Brain microvascular endothelial cell (primary cell): ENCODE measurements at regions not wholly inside any gene's neighbourhood (a gene's known extent, or its start where the extent isn't known, plus 50 kb on each side); places are given as distances from the start of the nearest gene placed in this dataset.

Experiments used
- DNase-seq: peaks from one replicate; pipeline ENCODE4 v3.0.0-alpha.2; 2020
- H3K27ac ChIP-seq: fragments of 250-450 bp; sonication (Bioruptor Pico); 2 replicates; pipeline ENCODE4 v1.5.1; 2020; ENCODE audit warnings: mild to moderate bottlenecking, moderate library complexity
- H3K27me3 ChIP-seq: fragments of 250-450 bp; sonication (Bioruptor Pico); replicated peaks from 2 replicates; pipeline ENCODE4 v1.5.1; 2020; ENCODE audit warnings: mild to moderate bottlenecking
- H3K36me3 ChIP-seq: fragments of 250-450 bp; sonication (Bioruptor Pico); replicated peaks from 2 replicates; pipeline ENCODE4 v1.5.1; 2020; ENCODE audit warnings: mild to moderate bottlenecking
- H3K4me3 ChIP-seq: 2 replicates; pipeline ENCODE4 v1.5.1; 2011; ENCODE audit warnings: low read depth, mild to moderate bottlenecking, control low read depth, low read length, moderate library complexity
- CTCF ChIP-seq: IDR thresholded peaks from 2 replicates; pipeline ENCODE4 v1.5.1; 2011; ENCODE audit warnings: low read depth, mild to moderate bottlenecking, moderate library complexity, low read length, control low read depth, inconsistent platforms; ENCODE audit errors: missing control alignments
- in situ Hi-C: cut with HindIII; loops from 2 replicates; pipeline ENCODE4 v1.10.0; 2017; ENCODE audit warnings: low sequenced_read_pairs, low pct_ligation_motif_present

DNA sequence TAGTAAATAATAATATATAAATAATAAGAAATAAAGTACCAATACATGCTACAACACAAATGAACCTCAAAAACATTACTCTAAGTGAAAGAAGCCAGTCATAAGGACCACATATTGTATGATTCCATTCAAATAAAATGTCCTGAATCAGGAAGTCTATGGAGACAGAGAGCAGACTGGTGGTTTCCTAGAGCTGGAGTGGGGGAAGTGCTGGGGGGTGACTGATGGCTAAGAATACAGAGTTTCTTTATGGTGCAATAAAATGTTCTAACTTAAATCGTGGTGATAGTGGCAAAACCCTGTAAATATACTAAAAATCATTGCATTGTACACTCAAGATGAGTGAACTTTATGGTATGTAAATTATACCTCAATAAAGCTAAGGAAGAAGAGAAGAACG lies 376.5 kb downstream of the BUD13 start:
- no peak overlapping the region for H3K27ac ChIP-seq
- TF ChIP-seq CTCF, result no peak
- no peaks in the 10 kb centered on the region for H3K36me3 ChIP-seq
- H3K27me3 ChIP-seq, result no peaks in the 10 kb centered on the region
- no peak for DNase-seq
- in situ Hi-C loops, result no loop called here
- H3K4me3 ChIP-seq, result no peak overlapping the region

DNA sequence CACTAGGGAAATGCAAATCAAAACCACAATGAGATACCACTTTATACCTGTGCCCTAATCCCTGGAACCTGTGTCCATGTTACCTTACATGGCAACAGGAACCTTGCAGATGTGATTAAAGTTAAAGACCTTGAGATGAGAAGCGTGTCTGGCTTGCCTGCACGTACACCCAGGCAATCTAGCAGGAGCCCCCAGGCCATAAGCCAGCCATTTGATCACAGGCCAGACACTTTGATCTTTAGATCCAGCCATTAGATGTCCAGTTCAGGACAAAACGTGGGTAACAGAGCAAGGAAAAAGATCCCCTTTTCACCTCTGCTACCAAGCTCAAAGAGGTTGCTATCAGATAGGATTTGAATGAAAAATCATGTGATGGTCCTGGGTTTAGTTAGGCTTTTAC lies 378.8 kb downstream of the BUD13 start:
- Histone ChIP-seq H3K27me3 (no peaks in the 10 kb centered on the region), H3K27ac (no peak overlapping the region), H3K36me3 (no peaks in the 10 kb centered on the region), H3K4me3 (no peak overlapping the region)
- in situ Hi-C loops, result no loop called here
- TF ChIP-seq CTCF, result no peak
- DNase-seq, result no peak

DNA sequence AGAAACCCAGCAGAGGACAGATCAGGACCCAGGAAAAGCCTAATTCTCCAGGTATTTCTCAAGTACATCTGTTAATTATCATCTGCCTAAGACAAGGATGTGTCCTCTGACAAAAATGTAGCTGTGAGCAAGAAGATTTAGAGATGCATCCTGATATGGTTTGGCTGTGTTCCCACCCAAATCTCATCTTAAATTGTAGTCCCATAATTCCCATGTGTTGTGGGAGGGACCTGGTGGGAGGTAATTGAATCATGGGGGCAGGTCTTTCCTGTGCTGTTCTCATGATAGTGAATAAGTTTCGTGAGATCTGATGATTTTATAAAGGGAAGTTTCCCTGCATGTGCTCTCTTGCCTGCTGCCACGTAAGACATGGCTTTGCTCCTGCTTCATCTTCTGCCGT lies 381.8 kb downstream of the BUD13 start:
- Histone ChIP-seq H3K27me3 (no peaks in the 10 kb centered on the region), H3K4me3 (no peak overlapping the region), H3K36me3 (no peaks in the 10 kb centered on the region), H3K27ac (no peak overlapping the region)
- TF ChIP-seq CTCF, result no peak
- in situ Hi-C loops, result no loop called here
- no peak for DNase-seq

DNA sequence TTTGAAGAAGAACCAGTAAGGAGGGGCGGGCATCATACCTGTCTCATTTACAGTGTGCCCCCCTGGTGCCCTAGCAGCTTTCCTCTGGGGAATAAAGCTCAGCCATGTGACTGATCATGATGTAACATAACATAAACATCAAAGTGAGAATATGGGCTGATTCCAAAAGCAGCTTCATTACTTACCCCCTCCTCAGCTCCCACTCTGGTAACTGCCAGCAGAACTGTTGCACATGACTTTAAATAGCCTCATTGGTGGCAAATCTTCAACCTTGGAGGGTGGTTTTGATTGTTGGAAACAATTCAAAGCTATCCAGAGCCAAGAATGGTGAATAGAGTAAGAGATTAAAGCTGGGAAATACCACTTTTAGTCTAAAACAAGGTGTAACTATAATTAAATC lies 384.6 kb downstream of the BUD13 start:
- H3K4me3 ChIP-seq, result no peak overlapping the region
- TF ChIP-seq CTCF, result no peak
- no peak for DNase-seq
- H3K27me3 ChIP-seq, result no peaks in the 10 kb centered on the region
- no peaks in the 10 kb centered on the region for H3K36me3 ChIP-seq
- in situ Hi-C loops, result no loop called here
- H3K27ac ChIP-seq, result no peak overlapping the region

DNA sequence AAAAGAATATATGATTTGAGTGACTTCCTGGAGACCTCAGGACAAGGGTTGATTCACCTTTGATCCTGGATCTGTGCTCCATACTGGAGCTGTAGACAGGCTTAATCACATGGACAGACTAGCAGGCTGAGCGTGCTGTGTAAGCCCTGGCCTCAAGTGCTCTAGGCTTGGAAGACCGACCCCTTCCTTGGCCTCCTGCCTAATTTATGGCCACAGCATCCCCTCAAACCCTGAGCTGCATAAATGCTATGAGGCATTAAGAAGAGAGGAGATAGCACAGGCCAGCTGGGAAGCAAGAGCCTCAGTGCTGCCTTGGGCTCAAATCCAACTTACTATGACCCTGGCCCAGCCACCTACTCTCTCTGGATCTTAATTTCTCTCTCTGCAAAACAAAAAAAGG lies 385.1 kb downstream of the BUD13 start:
- Histone ChIP-seq H3K27me3 (no peaks in the 10 kb centered on the region), H3K27ac (no peak overlapping the region), H3K4me3 (no peak overlapping the region), H3K36me3 (no peaks in the 10 kb centered on the region)
- in situ Hi-C loops, result no loop called here
- no peak for TF ChIP-seq CTCF
- no peak for DNase-seq

DNA sequence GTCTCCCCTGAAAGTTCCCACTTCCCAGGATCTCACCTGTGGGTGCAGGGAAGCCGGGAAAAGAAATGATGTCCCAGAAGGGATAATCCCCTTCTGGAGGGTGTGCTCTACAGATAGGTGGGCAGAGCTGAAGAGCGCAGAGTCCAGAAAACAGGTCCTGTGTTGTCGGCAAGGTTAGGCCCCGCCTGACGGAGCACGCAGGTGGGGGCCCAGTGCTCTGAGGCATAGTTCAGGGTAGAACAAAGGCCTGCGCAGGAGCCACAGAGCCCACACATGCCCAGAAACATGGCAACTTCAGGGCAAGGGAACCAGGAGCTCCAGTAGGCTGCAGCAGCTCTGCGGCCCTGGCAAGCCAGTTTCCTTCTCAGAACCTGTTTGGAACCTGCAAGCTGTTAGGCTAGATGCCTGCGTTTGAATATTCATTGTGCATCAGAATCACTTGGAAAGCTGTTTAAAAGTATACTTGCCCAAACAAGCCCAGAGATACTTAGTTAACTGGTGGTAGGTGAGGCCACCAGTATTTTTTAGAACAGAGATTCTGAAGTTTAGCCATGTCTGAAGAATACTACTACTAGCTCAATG lies 386.6 kb downstream of the BUD13 start:
- Histone ChIP-seq H3K27ac (no peak overlapping the region), H3K4me3 (no peak overlapping the region), H3K27me3 (no peaks in the 10 kb centered on the region), H3K36me3 (no peaks in the 10 kb centered on the region)
- no peak for DNase-seq
- in situ Hi-C loops, result no loop called here
- no peak for TF ChIP-seq CTCF
